Gastrocnemius medialis (tissue), 4 donors: ENCODE measurements at regions not wholly inside any gene's neighbourhood (a gene's known extent, or its start where the extent isn't known, plus 50 kb on each side); places are given as distances from the start of the nearest gene placed in this dataset.

Experiments used
- CTCF ChIP-seq, 5 experiments: fragments of 450-650 bp in 3 of 5; fragments of 200-600 bp in 2 of 5; sonication (generic) in 2 of 5; IDR thresholded peaks in 4 of 5; conservative IDR thresholded peaks in 1 of 5; 1 replicate in 4 of 5; 2 replicates in 1 of 5; pipeline ENCODE4 v1.5.1; 2016 to 2019; ENCODE audit warnings: antibody characterized with exemption in 5 of 5, mild to moderate bottlenecking in 3 of 5, moderate library complexity in 3 of 5
- POLR2A ChIP-seq, 2 donors: fragments of 450-650 bp; IDR thresholded peaks; one replicate each; pipeline ENCODE4 v1.6.1; 2017; ENCODE audit warnings: antibody characterized with exemption in 2 of 2, mild to moderate bottlenecking in 2 of 2, moderate library complexity in 2 of 2

DNA sequence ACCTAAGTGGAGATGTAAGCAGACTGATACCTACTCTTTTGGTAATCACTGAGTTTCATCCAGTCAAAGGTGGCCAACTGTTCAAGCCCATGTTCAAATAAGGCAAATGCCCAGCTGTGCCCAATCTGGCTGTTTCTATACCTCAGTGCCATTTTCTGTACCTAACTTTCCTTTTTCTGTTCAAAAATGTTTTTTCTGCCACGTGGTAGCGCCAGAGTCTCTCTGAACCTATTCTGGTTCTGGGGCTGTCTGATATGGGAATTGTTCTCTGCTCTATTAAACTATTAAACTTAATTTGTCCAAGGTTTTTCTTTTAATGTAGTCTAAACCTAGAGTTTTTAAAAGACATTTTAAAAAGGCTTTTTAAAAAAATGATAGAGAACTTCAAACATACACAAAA lies 391.2 kb downstream of the NOVA1 start:
- TF ChIP-seq CTCF (IDR thresholded peaks at IDR 0.05 in 4 of 5, conservative IDR thresholded peaks at IDR 0.05 in 1 of 5) (no peak), POLR2A (IDR thresholded peaks at IDR 0.05) (no peak)
